ENCODE measurements at regions not wholly inside any gene's neighbourhood (a gene's known extent, or its start where the extent isn't known, plus 50 kb on each side); places are given as distances from the start of the nearest gene placed in this dataset.

DNA sequence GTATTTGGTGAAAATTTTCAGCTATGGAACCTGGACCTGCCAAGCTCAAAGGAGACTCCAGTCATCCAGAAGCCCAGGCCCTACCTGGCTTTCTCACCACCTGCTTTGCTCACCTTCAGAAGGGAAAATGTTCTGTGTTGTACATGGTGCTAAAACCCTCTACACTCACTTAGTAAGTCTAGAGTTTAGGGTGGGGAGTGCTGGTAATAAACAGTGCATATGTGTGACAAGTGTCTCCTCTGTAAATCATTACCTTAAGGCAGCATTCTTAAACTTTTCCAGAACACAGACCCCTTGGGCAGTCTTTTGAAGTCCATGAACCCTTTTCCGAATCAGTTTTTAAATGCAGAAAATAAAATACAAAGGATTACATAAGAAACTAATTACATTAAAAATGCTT is 248.8 kb upstream of the PIK3R1 start (continued):
- TF ChIP-seq, protein P1, sequence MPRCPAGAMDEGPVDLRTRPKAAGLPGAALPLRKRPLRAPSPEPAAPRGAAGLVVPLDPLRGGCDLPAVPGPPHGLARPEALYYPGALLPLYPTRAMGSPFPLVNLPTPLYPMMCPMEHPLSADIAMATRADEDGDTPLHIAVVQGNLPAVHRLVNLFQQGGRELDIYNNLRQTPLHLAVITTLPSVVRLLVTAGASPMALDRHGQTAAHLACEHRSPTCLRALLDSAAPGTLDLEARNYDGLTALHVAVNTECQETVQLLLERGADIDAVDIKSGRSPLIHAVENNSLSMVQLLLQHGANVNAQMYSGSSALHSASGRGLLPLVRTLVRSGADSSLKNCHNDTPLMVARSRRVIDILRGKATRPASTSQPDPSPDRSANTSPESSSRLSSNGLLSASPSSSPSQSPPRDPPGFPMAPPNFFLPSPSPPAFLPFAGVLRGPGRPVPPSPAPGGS (IDR thresholded peaks at IDR 0.05; ENCODE audit: borderline replicate concordance, insufficient read depth, low read depth, low read length, poor library complexity, severe bottlenecking), result no peak
- TF ChIP-seq ATF7 (IDR thresholded peaks at IDR 0.05; ENCODE audit: low read depth) (no peak), TAF1 (IDR thresholded peaks at IDR 0.05; ENCODE audit: borderline replicate concordance, low read depth, low read length) (no peak), TBL1XR1 (IDR thresholded peaks at IDR 0.05; ENCODE audit: low read depth, low read length) (no peak), CBX5 (IDR thresholded peaks at IDR 0.05; ENCODE audit: low read depth) (no peak), TCF12 (IDR thresholded peaks at IDR 0.05; ENCODE audit: low read depth, low read length) (no peak), HDAC6 (IDR thresholded peaks at IDR 0.05; ENCODE audit: unreplicated experiment) (no peak), DPF2 (IDR thresholded peaks at IDR 0.05) (no peak), WRNIP1 (IDR thresholded peaks at IDR 0.05; ENCODE audit: borderline replicate concordance, low read depth, low read length) (no peak)

DNA sequence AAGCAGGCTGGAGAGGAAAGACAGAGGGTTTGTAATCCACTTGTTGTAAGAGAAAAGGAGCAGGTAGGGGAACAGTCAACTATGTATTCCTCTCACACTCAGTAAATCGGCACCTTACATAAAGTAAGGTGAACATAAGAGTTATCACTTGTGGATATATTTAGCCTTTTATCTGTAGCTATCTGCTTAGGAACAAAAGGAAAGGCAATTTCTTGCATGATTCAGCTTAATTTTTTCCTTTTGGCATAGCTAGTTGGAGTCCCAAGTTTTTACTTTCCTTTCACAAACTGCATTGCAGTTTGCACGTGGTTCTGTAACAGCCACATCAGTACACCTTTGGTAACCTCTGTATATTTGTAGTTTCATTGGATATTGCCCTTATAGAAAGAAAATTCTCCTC is 250.9 kb upstream of the PIK3R1 start:
- FAIRE-seq (no peak), ATAC-seq (no peak), DNase-seq (ENCODE audit: low read depth, low spot score) (no peak)
- Histone ChIP-seq H3K9ac (ENCODE audit: control insufficient read depth, insufficient read depth, low read length) (no peak overlapping the region), H4K20me1 (ENCODE audit: control insufficient read depth, insufficient read depth) (no peaks in the 10 kb centered on the region), H3K4me1 (ENCODE audit: control insufficient read depth, insufficient read depth, low read length) (no peaks in the 10 kb centered on the region), H3K27ac (ENCODE audit: control insufficient read depth, insufficient read depth) (no peak overlapping the region), H3K79me2 (ENCODE audit: control insufficient read depth, insufficient read depth, low read length) (no peaks in the 10 kb centered on the region), H3K36me3 (ENCODE audit: control insufficient read depth in 2 of 2, insufficient read depth in 2 of 2, low read length in 1 of 2) (no peaks in the 10 kb centered on the region), H3K27me3 (replicated peaks in 1 of 2; ENCODE audit: control insufficient read depth in 2 of 2, insufficient read depth in 2 of 2, low read length in 1 of 2) (no peaks in the 10 kb centered on the region), H3K9me3 (replicated peaks; ENCODE audit: control insufficient read depth, insufficient read depth, low read length) (no peaks in the 10 kb centered on the region; the same call in 2 of the 3 replicates), H3K4me3 (no peak overlapping the region), H3K4me2 (ENCODE audit: control insufficient read depth, insufficient read depth) (no peak overlapping the region), H2AFZ (ENCODE audit: control insufficient read depth, low read depth, low read length) (no peak overlapping the region)
- no TSS peak for BruUV-seq (replicated peaks)
- in situ Hi-C loops (cut with MboI), result no loop called here
- intact Hi-C loops (cut with micrococcal nuclease; ENCODE audit: unreplicated experiment), result no loop called here
- WGBS (ENCODE audit: insufficient coverage, insufficient replicate concordance, low lambda C conversion rate, missing lambda C conversion rate), result 50% methylated on average over 2 of the region's 2 CpGs
- ChIA-PET RAD21 (ENCODE audit: unreplicated experiment) (no interaction called here), SMC1A (ENCODE audit: uncharacterized antibody, unreplicated experiment) (interaction anchor here (1.4 kb wide), 1 partner anchor 10 kb away, joined by 4 read pairs; no protein-coding TSS in a partner anchor), POLR2A (no interaction called here), CTCF (no interaction called here)
- TF ChIP-seq SMC3 (IDR thresholded peaks at IDR 0.05; ENCODE audit: borderline replicate concordance, low read length) (no peak), ZNF622 (IDR thresholded peaks at IDR 0.05) (no peak), SIN3A (IDR thresholded peaks at IDR 0.05; ENCODE audit: low read depth, low read length) (no peak), MYC (IDR thresholded peaks at IDR 0.05; ENCODE audit: insufficient read depth, insufficient read length, insufficient replicate concordance, low read length, severe bottlenecking) (no peak), KLF5 (IDR thresholded peaks at IDR 0.05; ENCODE audit: partially characterized antibody) (no peak), MEF2B (IDR thresholded peaks at IDR 0.05; ENCODE audit: partially characterized antibody, poor library complexity, severe bottlenecking) (no peak), NBN (IDR thresholded peaks at IDR 0.05) (no peak)
- TF ChIP-seq, protein P2, sequence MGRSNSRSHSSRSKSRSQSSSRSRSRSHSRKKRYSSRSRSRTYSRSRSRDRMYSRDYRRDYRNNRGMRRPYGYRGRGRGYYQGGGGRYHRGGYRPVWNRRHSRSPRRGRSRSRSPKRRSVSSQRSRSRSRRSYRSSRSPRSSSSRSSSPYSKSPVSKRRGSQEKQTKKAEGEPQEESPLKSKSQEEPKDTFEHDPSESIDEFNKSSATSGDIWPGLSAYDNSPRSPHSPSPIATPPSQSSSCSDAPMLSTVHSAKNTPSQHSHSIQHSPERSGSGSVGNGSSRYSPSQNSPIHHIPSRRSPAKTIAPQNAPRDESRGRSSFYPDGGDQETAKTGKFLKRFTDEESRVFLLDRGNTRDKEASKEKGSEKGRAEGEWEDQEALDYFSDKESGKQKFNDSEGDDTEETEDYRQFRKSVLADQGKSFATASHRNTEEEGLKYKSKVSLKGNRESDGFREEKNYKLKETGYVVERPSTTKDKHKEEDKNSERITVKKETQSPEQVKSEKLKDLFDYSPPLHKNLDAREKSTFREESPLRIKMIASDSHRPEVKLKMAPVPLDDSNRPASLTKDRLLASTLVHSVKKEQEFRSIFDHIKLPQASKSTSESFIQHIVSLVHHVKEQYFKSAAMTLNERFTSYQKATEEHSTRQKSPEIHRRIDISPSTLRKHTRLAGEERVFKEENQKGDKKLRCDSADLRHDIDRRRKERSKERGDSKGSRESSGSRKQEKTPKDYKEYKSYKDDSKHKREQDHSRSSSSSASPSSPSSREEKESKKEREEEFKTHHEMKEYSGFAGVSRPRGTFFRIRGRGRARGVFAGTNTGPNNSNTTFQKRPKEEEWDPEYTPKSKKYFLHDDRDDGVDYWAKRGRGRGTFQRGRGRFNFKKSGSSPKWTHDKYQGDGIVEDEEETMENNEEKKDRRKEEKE (IDR thresholded peaks at IDR 0.05), result no peak
- TF ChIP-seq, protein P3, sequence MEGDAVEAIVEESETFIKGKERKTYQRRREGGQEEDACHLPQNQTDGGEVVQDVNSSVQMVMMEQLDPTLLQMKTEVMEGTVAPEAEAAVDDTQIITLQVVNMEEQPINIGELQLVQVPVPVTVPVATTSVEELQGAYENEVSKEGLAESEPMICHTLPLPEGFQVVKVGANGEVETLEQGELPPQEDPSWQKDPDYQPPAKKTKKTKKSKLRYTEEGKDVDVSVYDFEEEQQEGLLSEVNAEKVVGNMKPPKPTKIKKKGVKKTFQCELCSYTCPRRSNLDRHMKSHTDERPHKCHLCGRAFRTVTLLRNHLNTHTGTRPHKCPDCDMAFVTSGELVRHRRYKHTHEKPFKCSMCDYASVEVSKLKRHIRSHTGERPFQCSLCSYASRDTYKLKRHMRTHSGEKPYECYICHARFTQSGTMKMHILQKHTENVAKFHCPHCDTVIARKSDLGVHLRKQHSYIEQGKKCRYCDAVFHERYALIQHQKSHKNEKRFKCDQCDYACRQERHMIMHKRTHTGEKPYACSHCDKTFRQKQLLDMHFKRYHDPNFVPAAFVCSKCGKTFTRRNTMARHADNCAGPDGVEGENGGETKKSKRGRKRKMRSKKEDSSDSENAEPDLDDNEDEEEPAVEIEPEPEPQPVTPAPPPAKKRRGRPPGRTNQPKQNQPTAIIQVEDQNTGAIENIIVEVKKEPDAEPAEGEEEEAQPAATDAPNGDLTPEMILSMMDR (IDR thresholded peaks at IDR 0.05 in 2 of 3, conservative IDR thresholded peaks at IDR 0.05 in 1 of 3; ENCODE audit: control insufficient read depth in 2 of 3, extremely low read depth in 1 of 3, insufficient read depth in 1 of 3, low read depth in 3 of 3, low read length in 3 of 3), result no peak
